ENCODE measurements at regions not wholly inside any gene's neighbourhood (a gene's known extent, or its start where the extent isn't known, plus 50 kb on each side); places are given as distances from the start of the nearest gene placed in this dataset.

- Histone ChIP-seq H3K9me3 (ENCODE audit: control insufficient read depth in 1 of 2, insufficient read depth in 1 of 2, low read depth in 1 of 2, low read length in 2 of 2) (no peaks in the 10 kb centered on the region), H3K79me2 (ENCODE audit: insufficient read depth, low read length) (no peaks in the 10 kb centered on the region), H3K4me3 (replicated peaks in 1 of 2; ENCODE audit: low read depth in 1 of 2, low read length in 2 of 2) (no peak overlapping the region), H3K9ac (ENCODE audit: low read length) (no peak overlapping the region), H3K4me2 (ENCODE audit: low read length) (no peak overlapping the region), H2AFZ (ENCODE audit: low read depth, low read length, poor library complexity, severe bottlenecking) (no peak overlapping the region), H3K27ac (ENCODE audit: low read depth, low read length) (no peak overlapping the region), H4K20me1 (ENCODE audit: insufficient read depth) (no peaks in the 10 kb centered on the region), H3K4me1 (ENCODE audit: control insufficient read depth in 1 of 2, insufficient read depth in 2 of 2, low read length in 2 of 2) (no peaks in the 10 kb centered on the region), H3K27me3 (ENCODE audit: insufficient read depth, low read length) (no peaks in the 10 kb centered on the region), H3K9me2 (ENCODE audit: insufficient read depth) (no peaks in the 10 kb centered on the region), H3K36me3 (ENCODE audit: control insufficient read depth in 1 of 2, insufficient read depth in 2 of 2, low read length in 2 of 2) (no peaks in the 10 kb centered on the region)
- ChIA-PET POLR2A (no interaction called here), CTCF (no interaction called here), RAD21 (ENCODE audit: low non-redundant PET in 1 of 2, low total read pairs in 2 of 2, uncharacterized antibody in 2 of 2, unreplicated experiment in 2 of 2) (no interaction called here)
- no peak for DNase-seq (ENCODE audit: low read depth, low spot score)
- no peak for ATAC-seq
- no TSS peak for BruUV-seq (replicated peaks)
- intact Hi-C loops (cut with micrococcal nuclease), result no loop called here
- TF ChIP-seq CTCF (IDR thresholded peaks at IDR 0.05 in 2 of 3, conservative IDR thresholded peaks at IDR 0.05 in 1 of 3; ENCODE audit: borderline replicate concordance in 1 of 3, insufficient read depth in 1 of 3, low read depth in 2 of 3, low read length in 2 of 3), result no peak
- no peak for TF ChIP-seq SP1 (IDR thresholded peaks at IDR 0.05; ENCODE audit: low read depth)
- no peak for TF ChIP-seq EZH2phosphoT487 (IDR thresholded peaks at IDR 0.05; ENCODE audit: borderline replicate concordance)
- TF ChIP-seq JUND (IDR thresholded peaks at IDR 0.05), result no peak
- TF ChIP-seq, protein P1, sequence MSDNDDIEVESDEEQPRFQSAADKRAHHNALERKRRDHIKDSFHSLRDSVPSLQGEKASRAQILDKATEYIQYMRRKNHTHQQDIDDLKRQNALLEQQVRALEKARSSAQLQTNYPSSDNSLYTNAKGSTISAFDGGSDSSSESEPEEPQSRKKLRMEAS (IDR thresholded peaks at IDR 0.05), result no peak
- no peak for TF ChIP-seq REST (IDR thresholded peaks at IDR 0.05; ENCODE audit: low read depth)
- no peak for TF ChIP-seq YY1 (IDR thresholded peaks at IDR 0.05; ENCODE audit: extremely low read depth, insufficient replicate concordance, low read depth, low read length)
- TF ChIP-seq EGR1 (IDR thresholded peaks at IDR 0.05; ENCODE audit: low read depth), result no peak
- TF ChIP-seq SIN3A (IDR thresholded peaks at IDR 0.05; ENCODE audit: low read depth), result no peak
- no peak for TF ChIP-seq CBX3 (IDR thresholded peaks at IDR 0.05; ENCODE audit: low read depth)
- no peak for TF ChIP-seq CEBPB (IDR thresholded peaks at IDR 0.05; ENCODE audit: low read depth)
- TF ChIP-seq SRF (IDR thresholded peaks at IDR 0.05; ENCODE audit: low read depth), result no peak
- no peak for TF ChIP-seq ATF3 (IDR thresholded peaks at IDR 0.05)
- no peak for TF ChIP-seq POLR2A (IDR thresholded peaks at IDR 0.05; ENCODE audit: borderline replicate concordance, extremely low read depth, insufficient read depth, insufficient read length)
Measured at GRCh38 chrX:39167791-39168190, 366.5 kb downstream of the MID1IP1 start.

All from HCT116 (cell line).